GM19468 (cell line): ENCODE measurements at regions not wholly inside any gene's neighbourhood (a gene's known extent, or its start where the extent isn't known, plus 50 kb on each side); places are given as distances from the start of the nearest gene placed in this dataset.

Experiments
- ATAC-seq: cut with Tn5 transposase; IDR thresholded peaks from one replicate; pipeline ENCODE4 v1.9.1; 2021; ENCODE audit warnings: mild to moderate bottlenecking, moderate library complexity, moderate number of reproducible peaks; ENCODE audit not compliant: unreplicated experiment; ENCODE audit errors: extremely low read depth

GRCh38 chr13:80802946-80803345 lies 462.0 kb upstream of the SPRY2 start:
- no peak for ATAC-seq

- ATAC-seq, result no peak
Observed at GRCh38 chr13:80798576-80799133, 457.7 kb upstream of the SPRY2 start.

- no peak for ATAC-seq
Observed at GRCh38 chr13:80787604-80788003, 446.7 kb upstream of the SPRY2 start.

GRCh38 chr13:80783926-80784565 lies 443.1 kb upstream of the SPRY2 start:
- no peak for ATAC-seq

GRCh38 chr13:80782441-80782840 lies 441.5 kb upstream of the SPRY2 start:
- no peak for ATAC-seq

- ATAC-seq, result no peak
Observed at GRCh38 chr13:80778297-80778696, 437.4 kb upstream of the SPRY2 start.

- no peak for ATAC-seq
Observed at GRCh38 chr13:80757694-80758093, 416.8 kb upstream of the SPRY2 start.

- no peak for ATAC-seq
Observed at GRCh38 chr13:80755910-80756309, 415.0 kb upstream of the SPRY2 start.

GRCh38 chr13:80754441-80754840 lies 413.5 kb upstream of the SPRY2 start:
- ATAC-seq, result no peak

- no peak for ATAC-seq
Observed at GRCh38 chr13:80753866-80754265, 412.9 kb upstream of the SPRY2 start.

- ATAC-seq, result no peak
Observed at GRCh38 chr13:80751854-80752253, 410.9 kb upstream of the SPRY2 start.

- ATAC-seq, result no peak
Observed at GRCh38 chr13:80744147-80744914, 403.4 kb upstream of the SPRY2 start.

GRCh38 chr13:80742033-80742432 lies 401.1 kb upstream of the SPRY2 start:
- no peak for ATAC-seq

GRCh38 chr13:80740071-80740470 lies 399.1 kb upstream of the SPRY2 start:
- no peak for ATAC-seq

- no peak for ATAC-seq
Observed at GRCh38 chr13:80737513-80737912, 396.6 kb upstream of the SPRY2 start.

GRCh38 chr13:80727321-80727975 lies 386.5 kb upstream of the SPRY2 start:
- no peak for ATAC-seq

- ATAC-seq, result no peak
Observed at GRCh38 chr13:80726868-80727267, 385.9 kb upstream of the SPRY2 start.

- ATAC-seq, result no peak
Observed at GRCh38 chr13:80721689-80722088, 380.8 kb upstream of the SPRY2 start.

GRCh38 chr13:80718970-80719369 lies 378.0 kb upstream of the SPRY2 start:
- no peak for ATAC-seq

- no peak for ATAC-seq
Observed at GRCh38 chr13:80717776-80718175, 376.9 kb upstream of the SPRY2 start.

- ATAC-seq, result no peak
Observed at GRCh38 chr13:80716610-80717081, 375.7 kb upstream of the SPRY2 start.
